HG03135 (cell line): ENCODE measurements at regions not wholly inside any gene's neighbourhood (a gene's known extent, or its start where the extent isn't known, plus 50 kb on each side); places are given as distances from the start of the nearest gene placed in this dataset.
"Not testable (repeated sequence)": the region's sequence is repeated elsewhere in the genome, so short reads cannot be mapped to it uniquely, and the experiment has no call there.

Source experiments
- ATAC-seq: cut with Tn5 transposase; IDR thresholded peaks from one replicate; pipeline ENCODE4 v1.9.1; 2021; ENCODE audit warnings: mild to moderate bottlenecking, moderate library complexity; ENCODE audit not compliant: unreplicated experiment

DNA sequence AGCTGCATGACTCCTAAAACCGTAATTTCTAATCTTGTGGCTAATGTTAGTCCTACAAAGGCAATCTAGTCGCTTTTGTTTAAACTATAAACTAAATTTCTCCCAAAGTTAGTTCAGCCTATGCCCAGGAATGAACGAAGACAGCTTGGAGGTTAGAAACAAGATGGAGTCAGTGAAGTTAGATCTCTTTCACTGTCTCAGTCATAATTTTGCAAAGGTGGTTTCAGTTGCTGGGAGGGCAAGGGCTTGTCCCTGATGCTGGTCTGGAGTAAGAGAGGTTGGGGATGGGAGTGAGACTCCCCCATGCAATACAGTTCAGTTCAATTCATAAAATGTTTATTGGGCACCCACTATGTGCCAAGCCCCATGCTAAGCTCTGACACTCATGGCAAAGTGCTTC is 362.1 kb downstream of the TYW1 start:
- not testable (repeated sequence) for ATAC-seq

DNA sequence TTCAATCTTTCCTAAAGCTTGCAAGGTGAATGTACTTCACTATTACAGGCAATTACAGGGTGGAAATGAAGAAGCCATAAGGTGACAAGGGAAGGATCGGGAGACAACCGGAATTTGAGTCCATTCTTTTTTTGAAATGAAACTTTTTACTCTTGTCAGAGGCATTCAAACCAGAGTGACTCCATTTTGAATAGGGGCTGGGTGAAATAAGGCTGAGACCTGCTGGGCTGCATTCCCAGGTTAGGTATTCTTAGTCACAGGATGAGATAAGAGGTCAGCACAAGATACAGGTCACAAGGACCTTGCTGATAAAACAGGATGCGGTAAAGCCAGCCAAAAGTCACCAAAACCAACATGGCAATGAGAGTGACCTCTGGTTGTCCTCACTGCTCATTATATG is 363.3 kb downstream of the TYW1 start:
- no peak for ATAC-seq

DNA sequence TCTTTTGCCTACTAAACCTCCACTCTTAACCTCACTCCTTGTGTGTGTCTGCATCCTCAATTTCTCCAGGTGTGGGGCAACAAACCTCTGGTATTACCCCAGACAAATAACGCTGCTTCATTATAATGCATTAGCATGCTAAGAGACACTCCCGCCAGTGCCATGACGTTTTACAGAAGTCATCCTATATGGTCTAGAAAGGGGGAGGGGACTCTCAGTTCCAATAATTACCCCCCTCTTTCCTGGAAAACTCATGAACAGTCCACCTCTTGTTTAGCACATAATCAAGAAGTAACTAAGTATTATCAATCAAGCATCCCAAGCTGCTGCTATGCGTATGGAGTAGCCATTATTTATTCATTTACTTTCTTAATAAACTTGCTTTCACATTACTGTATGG is 364.5 kb downstream of the TYW1 start:
- ATAC-seq: no peak

DNA sequence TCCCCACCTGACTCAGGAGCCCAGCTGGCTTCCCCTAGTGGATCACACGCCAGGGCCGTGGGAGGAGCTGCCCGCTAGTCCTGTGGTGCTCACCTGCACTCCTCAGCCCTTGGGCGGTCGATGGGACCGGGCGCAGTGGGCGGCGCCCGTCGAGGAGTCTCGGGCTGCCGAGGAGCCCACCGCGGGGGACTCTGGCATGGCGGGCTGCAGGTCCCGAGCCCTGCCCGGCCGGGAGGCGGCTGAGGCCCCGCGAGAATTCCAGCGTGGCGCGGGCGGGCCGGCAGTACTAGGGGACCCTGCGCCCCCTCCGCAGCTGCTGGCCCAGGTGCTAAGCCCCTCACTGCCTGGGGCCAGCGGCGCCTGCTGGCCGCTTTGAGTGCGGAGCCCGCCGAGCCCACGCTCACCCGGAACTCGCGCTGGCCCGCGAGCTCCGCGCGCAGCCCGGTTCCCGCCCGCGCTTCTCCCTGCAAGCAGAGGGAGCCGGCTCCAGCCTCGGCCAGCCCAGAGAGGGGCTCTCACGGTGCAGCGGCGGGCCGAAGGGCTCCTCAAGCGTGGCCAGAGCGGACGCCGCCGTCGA is 367.9 kb downstream of the TYW1 start:
- ATAC-seq: no peak

DNA sequence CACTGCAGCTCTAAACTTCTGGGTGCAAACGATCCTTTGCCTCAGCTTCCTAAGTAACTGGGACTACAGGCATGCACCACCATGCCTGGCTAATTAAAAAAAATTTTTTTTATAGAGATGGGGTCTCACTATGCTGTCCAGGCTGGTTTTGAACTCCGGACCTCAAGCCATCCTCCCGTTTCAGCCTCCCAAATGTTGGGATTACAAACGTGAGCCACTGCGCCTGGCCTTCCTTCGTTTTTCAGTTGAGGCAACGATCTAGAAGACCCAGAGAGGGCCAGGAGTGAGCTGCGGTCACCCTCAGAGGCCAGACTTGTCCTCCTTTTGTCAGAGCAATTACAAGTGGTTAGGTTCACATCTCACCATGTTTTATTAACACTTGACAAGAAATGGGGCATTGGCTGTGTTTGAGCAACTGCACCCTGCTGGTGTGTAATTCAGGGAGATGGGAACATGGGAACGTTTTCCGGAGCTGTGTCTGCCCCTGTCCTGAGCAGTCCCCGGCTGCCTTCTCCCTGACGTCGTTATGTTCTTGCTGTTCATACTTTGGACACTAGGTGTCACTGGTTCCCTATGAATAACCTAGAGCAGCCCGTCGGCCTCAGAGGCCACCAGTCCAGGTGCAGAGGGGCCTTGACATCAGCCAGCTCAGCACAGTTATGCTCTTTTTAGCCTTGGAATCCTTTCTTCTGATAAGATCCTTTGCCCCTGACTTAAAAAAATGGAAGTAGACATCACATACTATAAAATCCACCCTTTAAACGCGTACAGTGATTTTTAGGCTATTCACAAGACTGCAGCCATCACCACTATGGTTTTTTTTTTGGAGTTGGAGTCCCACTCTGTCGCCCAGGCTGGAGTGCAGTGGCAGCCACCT is 375.0 kb downstream of the TYW1 start:
- peak; percentile 94 for ATAC-seq

DNA sequence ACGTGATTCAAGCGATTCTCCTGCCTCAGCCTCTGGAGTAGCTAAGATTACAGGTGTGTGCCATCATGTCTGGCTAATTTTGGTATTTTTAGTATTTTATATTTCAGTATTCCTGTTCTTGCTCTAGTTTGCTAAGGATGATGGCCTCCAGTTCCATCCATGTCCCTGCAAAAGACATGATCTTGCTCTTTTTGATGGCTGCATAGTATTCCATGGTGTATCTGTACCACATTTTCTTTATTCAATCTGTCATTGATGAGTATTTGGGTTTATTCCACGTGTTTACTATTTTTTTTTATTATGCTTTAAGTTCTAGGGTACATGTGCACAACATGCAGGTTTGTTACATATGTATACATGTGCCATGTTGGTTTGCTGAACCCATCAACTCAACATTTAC is 376.8 kb downstream of the TYW1 start:
- ATAC-seq: not testable (repeated sequence)

DNA sequence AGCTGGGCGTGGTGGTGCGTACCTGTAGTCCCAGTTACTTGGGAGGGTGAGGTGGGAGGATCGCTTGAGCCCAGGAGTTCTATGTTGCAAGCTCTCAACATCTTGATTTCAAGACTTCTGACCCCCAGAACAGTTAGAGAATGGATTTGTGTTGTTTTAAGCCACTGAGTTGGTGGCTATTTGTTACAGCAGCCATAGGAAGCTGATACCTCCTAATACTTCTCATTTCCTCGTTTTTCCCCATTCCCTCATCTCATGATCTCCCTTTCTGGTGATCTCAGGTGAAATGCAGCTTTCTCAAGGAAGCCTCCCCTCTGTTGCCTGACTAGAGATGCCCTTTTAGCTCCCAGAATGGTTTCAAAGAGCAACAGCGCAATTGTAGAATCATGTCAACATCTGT is 378.8 kb downstream of the TYW1 start:
- no peak for ATAC-seq

DNA sequence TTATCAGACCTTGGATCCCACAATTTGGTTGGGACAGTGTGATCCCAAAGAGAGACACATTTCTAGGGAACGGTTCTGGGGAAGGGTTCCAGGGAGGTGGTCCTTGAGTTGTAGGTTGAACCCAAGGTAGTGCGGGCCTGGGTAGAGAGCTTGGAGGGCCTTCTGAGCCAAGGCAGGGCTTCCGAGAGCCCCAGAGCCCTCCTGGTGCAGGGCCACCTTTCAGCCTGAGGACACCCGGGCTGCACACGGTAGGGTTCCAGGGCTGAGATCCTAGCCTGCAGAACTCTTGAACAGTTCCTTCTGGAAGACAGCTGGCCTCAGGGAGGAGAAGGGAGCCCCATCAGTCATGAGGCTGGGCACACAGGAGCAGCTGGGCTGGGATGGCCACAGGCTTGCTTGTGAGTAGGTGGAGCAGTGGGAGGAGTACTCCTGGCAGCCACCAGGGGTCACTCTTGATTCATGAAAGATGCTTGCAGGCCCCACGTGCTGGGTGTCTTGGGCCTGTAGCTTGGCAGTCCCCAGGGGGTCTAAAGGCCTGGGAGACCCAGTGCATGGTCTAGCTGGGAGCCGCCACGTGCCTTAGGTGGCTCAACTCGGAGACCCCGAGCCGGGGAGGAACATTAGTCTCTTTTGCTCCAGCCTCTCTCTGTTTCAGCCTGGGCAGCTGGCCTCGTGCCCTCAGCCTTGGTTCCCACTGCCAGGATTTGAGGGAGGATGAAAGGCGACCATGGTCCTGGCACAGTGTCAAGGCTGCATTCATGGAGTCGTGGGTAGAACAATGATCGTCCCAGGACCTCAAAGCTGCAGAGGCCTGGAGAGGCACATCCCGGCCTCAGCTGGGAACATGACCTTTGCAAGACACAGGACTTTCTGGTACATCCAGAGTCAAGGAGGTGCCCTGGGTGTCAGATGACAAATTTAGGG is 381.6 kb downstream of the TYW1 start:
- peak; percentile 94 for ATAC-seq

DNA sequence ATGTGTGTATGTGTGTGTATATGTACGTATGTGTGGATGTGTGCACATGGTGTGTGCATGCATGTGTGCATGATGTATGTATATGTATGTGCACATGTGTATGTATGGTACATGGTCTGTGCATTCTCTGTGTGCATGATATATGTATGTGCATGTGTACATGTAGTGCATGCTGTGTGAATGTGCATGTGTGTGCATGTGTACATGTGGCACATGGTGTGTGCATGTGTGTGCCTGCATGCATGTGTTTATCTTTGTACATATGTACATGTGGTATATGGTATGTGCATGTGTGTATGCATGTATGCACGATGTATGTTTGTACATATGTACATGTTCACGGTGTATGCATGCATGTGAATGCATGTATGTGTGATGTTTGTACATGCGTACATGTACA is 383.7 kb downstream of the TYW1 start:
- ATAC-seq: no peak

DNA sequence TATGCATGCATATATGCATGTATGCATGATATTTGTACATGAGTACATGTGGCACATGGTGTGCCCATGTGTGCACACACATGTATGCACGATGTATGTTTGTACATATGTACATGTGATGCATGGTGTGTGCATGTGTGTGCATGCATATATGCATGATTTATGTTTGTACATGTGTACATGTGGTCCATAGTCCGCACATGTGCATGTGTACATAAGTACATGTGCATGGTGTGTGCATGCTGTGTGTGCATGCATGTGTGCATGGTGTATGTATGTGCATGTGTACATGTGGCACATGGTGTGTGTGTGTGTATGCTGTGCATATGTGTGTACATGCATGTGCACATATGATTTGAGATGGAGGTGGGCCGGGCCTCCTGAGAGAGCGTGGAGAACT is 384.2 kb downstream of the TYW1 start:
- no peak for ATAC-seq

DNA sequence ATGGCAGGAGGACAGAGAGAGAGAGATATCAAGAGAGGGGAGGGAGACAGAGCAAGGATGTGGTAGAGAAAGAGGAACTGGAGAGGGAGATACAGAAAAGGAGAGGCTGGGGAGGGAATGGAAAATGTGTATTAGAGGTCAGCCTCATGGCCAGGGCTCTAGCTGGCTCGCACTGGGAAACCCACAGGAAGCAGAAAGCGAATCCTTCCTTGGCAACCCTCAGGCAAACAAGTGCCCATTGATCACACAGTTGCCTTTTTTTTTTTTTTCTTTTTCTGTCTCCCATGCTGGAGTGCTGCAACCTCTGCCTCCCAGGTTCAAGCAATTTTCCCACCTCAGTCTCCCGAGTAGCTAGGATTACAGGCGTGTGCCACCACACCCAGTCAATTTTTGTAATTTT is 391.2 kb downstream of the TYW1 start:
- no peak for ATAC-seq

DNA sequence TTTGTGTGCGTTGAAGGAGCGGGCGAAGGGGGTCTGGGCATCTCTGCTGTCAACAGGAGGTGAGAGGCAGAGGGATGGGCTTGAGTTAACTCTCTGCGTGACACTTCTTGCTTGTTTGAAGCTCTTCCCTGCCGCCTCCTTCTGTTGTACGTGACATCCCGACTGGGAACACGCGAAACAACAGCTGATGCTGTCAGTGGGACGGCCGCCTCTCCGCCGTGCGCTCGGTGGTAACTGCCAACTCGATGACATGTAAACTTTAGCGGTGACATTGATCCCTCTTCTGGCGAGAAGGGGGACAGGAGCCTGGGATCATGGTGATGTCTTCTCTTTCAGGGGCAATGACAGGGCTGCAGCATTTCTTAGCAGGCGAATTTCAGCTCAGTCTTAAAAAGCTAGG is 394.5 kb downstream of the TYW1 start:
- ATAC-seq: no peak

DNA sequence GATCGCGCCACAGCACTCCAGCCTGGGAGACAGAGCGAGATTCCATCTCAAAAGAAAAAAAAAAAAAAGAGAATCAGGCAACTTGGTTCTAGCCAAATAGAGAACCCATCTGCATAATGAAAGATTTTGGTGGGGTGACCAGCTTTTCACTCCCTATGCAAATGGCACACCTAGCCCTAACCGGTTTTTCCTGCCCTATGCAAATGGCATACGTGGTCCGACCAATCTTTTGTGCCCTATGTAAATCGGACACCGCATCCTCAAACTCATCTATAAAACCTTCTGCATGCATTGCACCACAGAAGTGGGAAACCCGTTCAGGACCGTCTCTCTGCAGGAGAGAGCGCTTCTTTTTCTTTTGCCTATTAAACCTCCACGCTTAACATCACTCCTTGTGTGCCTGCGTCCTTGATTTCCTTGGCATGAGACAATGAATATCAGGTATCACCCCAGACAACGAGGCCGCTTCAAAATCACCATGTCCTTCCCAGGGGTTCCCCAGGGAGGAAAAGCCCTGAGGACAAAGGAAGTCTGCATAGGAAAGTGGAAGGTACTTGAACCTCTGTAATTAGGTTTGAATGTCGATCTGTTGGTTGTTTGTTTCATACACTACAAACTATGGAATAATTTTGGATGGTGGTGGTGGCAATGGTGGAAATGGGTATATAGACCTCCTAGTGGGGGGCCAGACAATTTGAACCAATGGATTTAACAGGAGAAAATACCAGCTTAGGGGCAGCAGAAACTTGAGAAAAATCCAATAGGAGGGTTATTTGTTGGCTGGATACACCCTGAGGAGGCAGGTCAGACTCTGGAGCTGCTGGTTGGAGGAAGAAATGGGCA is 396.2 kb downstream of the TYW1 start:
- no peak for ATAC-seq

DNA sequence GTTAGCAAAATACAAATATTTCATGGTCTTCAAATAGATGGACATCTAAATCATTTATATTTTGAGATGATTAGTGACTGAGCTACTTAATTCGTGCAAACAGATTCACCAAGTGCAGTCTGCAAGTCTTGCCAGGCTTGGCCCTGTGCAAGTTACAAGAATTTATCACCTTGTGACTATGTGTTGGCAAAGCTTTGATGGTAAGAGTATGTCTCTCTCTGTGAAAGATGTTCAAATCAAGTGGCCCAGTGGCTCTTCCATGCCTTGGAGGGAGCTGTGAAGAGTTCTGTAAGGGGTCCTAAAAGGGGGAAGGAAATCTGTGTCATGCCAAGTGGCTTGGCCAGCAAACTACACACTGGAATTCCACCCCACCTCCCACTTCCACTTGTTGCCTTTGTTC is 397.3 kb downstream of the TYW1 start:
- ATAC-seq: no peak

DNA sequence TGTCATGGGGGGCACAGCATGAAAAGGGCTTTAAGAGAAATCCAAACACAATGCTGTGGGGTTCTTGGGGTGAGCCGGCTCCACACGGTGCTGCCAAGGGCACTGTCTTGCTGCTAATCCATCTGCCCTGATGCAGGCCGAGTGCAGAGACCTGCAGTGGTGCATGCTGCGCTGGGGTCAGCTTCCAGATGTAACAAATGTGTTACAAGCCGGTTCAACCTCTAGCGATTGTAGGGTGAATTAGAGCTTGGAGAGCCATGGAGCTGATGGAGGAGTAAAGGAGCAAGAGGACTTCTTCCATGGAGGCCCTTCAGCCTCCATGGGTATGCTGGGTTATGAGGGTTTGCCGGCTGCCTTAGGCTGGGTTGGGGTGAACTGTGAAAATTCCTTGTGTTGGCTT is 402.3 kb downstream of the TYW1 start:
- ATAC-seq: no peak

DNA sequence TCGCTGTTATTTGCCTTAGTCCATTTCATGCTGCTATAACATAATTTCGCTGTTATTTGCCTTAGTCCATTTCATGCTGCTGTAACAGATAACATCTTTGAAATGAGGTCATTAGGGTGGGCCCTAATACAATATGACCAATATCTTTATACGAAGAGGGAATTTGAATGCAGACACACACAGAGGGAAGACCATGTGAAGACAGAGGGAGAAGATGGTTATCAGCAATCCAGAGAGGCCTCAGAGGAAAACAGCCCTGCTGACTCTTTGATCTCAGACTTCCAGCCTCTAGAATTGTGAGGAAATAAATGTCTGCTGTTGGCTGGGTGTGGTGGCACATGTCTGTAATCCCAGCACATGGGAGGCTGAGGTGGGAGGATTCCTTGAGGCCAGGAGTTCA is 404.9 kb downstream of the TYW1 start:
- no peak for ATAC-seq

DNA sequence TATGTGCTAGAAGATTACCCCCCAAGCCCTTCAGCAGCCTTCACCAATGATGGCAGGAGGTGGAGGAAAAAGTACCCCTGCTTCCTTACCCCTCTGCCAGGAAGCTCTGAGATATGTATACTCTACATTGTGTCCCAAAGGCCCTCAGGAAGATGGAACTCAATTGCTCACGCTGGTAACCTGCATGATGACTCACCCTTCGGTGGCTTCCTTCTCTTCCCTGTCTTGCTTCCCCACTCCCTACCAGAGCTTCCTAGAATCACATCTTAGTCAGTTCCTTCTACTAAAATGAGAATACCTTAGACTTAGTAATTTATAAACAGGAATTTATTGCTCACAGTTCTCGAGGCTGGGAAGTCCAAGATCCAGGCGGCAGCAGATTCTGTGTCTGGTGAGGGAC is 405.6 kb downstream of the TYW1 start:
- no peak for ATAC-seq

DNA sequence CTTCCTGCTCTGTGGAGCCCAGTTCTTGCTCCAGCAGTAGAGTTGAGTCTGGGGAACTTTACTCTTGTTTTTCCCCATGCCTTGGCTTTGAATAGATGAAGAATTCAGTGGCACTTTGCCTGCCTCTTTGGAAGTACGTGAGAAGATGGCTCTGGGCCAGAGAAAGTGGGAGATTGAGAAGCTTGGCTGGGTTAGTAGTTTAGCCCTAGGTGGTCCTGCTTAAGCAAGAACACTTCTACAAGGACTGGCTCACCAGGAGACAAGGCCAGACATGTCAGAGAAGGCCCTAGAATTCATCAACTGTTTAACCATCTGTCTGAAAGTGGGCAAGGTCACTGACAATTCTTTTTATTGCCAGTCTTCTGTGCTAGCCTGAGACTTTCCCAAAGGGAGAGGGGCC is 410.3 kb downstream of the TYW1 start:
- no peak for ATAC-seq

DNA sequence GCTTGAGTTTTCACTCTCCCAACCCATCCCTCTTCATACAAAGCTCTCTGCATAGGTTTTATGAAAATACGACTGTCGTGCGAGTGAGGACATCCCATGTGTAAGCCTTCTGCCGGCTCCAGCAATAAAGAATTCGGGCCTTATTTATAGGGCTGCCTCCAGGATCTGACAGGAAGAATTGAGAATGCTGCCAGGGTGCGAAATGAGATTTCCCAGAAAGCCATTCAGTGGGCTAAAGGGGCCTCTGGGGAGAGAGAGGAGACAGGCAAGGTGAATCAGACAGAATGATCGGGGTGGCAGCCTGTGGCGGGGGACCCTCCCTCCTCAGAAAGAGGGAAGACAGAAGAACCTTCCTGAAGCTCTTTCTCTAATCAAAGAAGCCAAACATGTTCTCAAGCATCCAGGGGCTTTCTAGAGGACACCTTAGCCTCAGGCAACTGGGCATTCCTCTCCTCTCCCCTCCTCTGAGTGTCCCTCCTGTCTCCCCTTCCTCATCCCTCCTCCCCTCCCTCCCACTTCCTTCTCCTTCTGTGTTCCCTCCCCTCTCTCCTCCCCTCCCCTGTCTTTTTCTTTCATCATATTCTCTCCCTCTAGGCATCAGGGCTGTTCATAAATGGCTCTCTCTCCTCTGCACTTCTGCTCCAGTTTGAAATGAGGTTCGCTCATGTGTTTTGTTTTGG is 410.9 kb downstream of the TYW1 start:
- ATAC-seq: no peak

DNA sequence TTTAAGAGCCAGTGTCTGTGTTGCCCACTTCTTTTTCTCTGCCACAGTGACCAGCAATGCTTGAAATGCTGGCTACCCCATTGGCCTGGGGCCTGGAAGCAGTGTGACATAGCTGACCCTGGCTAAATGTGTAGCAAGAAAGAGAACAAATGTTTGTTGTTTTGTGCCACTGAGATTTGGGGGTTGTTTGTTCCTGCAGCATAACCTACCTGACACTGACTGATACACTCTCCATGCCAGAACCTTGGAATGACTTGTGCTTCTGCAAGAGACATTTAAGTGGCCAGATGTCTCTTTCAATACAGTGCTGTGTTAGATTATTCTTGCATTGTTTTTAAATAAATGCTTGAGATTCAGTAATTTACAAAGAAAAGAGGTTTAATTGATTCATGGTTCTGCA is 411.5 kb downstream of the TYW1 start:
- ATAC-seq: no peak
